HG02981 (cell line): ENCODE measurements at regions not wholly inside any gene's neighbourhood (a gene's known extent, or its start where the extent isn't known, plus 50 kb on each side); places are given as distances from the start of the nearest gene placed in this dataset.
"Not testable (repeated sequence)": the region's sequence is repeated elsewhere in the genome, so short reads cannot be mapped to it uniquely, and the experiment has no call there.

Source experiments
- ATAC-seq: cut with Tn5 transposase; IDR thresholded peaks from one replicate; pipeline ENCODE4 v1.9.1; 2021; ENCODE audit warnings: mild to moderate bottlenecking, moderate library complexity; ENCODE audit not compliant: unreplicated experiment

DNA sequence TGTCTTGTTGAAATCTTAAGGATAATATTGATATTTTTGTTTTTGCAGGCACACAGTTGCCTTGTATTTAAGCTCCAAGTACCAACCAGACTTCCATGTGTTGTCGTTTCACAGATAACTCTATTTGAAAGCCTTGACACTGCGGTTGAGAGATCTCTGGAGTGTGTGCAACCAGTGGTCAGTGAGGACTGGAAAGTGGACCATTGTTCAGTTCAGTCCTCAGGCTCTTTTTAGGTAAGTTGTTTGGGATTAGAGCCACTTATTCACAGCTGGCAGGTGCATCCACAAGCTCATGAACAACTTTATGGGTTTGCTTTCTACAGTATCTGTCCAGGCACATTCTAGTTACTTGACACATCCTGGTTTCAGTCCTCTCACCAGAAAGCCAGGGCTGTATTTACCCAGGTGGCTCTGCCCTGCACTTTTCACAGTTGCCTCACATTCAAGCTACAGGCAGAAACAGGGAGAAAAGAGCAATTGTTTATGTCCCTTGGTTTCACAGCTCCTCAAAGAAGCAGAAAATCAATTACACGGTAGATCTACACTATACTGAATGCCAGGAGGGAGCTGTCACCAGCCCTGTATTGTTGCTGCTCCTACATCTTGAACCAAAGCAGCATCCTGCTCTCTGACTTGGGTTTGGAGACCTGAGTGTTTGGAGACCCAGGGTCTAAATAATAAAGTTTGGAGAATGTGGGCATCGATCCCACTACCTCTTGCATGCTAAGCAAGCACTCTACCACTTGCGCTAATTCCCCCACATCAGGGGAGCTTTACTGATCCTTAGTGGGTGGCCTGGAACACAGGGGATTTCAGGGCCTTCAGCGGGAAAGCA lies 543.3 kb downstream of the PRIM2 start:
- ATAC-seq = not testable (repeated sequence)

GRCh38 chr6:57870083-57870482 lies 552.7 kb downstream of the PRIM2 start:
- ATAC-seq = not testable (repeated sequence)

DNA sequence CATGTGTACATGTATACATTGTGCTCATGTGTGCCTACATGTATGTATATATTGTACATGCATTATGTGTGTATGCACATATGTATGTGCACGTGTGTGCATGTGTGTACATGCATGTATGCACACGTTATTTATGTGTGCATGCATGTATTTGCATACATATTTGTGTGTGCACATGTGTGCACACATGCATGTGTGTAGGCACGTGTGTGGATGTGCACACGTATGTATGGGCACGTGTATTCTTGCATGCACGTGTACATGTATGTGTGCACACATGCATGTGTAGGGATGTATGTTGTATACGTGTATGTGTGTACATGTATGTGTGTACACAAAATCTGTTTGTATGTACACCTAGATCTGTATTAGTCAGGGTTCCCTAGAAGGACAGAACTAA lies 556.0 kb downstream of the PRIM2 start:
- ATAC-seq = not testable (repeated sequence)

- ATAC-seq = not testable (repeated sequence)
These were observed 559.2 kb downstream of the PRIM2 start for GRCh38 chr6:57876659-57877058.

GRCh38 chr6:57877729-57878128 lies 560.3 kb downstream of the PRIM2 start:
- not testable (repeated sequence) for ATAC-seq

DNA sequence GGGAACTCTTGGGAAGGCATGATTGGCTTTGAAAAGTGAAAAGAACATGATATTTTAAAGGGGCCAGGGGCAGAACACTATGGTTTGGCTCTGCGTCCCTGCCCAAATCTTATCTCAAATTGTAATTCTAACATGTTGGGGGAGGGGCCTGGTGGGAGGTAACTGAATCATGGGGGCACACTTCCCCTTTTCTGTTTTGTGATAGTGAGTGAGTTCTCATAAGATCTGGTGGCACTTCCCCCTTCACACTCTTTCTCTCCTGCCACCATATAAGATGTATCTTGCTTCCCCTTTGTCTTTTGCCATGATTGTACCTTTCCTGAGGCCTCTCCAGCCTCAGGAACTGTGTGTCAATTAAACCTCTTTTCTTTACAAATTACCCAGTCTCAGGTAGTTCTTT lies 561.4 kb downstream of the PRIM2 start:
- not testable (repeated sequence) for ATAC-seq

GRCh38 chr6:57898850-57899249 lies 581.4 kb downstream of the PRIM2 start:
- ATAC-seq = not testable (repeated sequence)

DNA sequence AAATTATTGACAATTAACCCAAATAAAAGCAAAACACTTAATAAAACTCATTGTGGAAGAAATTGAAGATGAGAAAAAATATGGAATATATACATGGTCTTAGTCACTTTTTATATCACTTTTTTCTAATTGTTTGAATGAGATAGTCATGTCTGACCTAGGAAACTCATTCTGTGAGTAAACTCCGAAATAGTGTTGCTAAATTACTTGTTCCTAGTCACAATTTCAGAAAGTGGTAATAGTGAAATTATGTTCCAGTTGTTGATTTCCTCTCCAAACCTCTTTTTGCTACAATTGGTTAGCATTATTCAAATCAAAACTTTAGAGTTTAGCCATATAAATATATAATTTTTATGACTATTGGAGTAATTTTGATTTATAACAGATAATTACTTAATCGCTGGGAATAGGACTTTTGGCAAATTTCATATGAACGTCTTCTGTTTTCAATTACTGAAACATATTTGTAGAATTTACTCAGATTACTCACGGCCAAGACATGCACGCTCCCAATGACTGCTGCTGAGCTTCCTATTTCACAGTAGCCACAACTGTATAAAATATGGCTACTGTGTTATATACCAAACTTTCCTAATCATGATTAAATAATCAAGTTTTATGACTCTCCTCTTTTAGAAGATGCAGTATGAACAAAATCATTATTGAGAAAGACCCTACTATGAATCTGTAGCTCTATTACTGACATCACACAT lies 583.4 kb downstream of the PRIM2 start:
- ATAC-seq = not testable (repeated sequence)

DNA sequence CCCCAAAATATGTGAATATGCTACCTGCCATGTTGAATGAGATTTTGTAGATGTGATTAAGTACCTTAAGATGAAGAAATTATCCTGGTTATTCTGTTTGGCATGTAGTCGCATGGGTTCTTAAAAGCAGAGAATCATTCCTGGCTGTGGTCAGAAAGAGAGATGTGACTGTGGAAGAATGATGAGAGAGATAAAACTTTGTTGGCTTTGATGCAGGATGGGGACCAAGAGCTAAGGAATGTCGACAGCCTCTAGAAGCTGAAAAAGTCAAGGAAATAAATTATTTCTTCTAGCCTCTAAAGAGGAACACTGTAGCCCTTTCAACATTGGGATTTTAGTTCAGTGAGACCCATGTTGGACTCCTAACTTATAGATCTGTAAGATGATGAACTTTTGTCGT lies 584.0 kb downstream of the PRIM2 start:
- ATAC-seq = not testable (repeated sequence)

- not testable (repeated sequence) for ATAC-seq
These were observed 586.9 kb downstream of the PRIM2 start for GRCh38 chr6:57904356-57904755.

DNA sequence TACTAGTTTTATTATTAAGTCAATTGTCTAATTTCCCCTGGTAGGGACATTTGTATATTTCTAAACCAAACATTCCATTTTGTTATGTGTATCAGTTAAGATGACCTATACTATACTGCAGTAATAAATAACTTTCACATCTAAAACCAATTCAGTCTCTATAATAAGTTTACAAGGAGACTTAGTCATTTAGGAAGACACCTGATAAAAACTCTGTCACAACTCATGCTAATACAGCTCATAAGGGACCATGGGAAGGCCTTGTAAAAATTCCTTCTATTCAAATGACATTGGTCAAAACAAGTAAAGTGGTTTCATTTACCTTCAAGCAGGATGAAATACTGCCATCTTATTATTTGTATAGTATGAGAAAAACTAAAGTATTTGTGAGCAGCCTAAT lies 597.9 kb downstream of the PRIM2 start:
- ATAC-seq = not testable (repeated sequence)

- not testable (repeated sequence) for ATAC-seq
These were observed 625.5 kb downstream of the PRIM2 start for GRCh38 chr6:57942966-57943365.

- ATAC-seq = not testable (repeated sequence)
These were observed 628.8 kb downstream of the PRIM2 start for GRCh38 chr6:57946084-57946768.

GRCh38 chr6:57946769-57947091 lies 629.3 kb downstream of the PRIM2 start:
- not testable (repeated sequence) for ATAC-seq

DNA sequence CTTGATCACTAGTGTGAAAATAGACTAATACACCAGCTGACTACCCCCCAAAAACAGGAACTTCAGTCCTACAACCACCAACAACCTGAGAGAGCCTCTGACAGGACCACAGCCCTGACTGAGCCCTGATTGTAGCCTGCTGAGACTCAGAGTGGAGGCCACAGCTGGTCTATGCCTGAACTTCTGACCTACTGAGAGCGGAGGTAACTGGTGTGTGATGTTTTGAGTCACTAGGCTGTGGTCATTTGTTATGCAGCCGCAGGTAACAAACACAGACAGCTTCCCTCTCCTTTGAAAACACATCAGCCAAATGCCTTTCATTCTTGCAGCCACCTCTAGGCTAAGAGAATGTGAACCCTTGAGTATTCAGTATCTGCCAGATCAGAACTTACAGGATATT lies 631.1 kb downstream of the PRIM2 start:
- ATAC-seq = peak; percentile 52

- not testable (repeated sequence) for ATAC-seq
These were observed 633.0 kb downstream of the PRIM2 start for GRCh38 chr6:57950430-57950829.

DNA sequence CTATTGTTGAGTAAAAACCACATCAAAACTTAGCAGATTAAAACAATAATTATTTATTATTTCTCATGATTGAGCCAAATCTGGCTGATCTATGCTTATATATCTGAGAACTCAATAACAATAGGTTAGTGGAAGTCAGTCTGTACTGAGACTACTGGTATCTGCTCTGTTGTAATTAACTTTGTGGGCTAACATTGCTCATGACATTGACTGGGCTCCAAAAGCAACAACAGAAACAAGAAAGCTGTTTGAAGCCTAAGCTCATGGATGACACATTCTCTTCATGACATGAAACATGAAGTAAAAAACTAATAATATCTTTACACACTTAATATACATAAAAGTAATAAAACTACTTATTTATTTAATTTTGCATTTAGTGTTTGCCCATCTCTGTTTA lies 649.3 kb downstream of the PRIM2 start:
- ATAC-seq = not testable (repeated sequence)

DNA sequence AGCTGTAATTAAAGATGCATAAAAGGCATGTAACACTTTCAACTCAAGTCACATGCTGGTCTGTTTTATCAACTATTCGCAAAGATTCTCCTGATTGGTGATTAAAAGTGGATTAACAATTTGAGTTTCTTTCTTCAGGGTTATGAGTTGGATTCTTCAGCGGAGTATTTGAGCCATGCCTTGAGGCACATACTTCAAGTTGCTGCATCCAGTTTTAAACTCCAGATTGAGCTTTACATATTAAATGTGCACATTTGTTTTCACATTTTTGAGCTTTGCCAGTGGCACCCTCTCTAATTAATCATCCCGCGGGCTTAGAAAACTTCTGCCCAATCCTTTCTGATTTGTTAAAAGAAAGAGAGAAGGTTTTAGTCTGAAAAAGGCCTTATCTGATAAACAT lies 654.5 kb downstream of the PRIM2 start:
- ATAC-seq = not testable (repeated sequence)

- ATAC-seq = no peak
These were observed 657.2 kb downstream of the PRIM2 start for GRCh38 chr6:57974653-57975052.

- ATAC-seq = not testable (repeated sequence)
These were observed 657.7 kb downstream of the PRIM2 start for GRCh38 chr6:57975127-57975526.

DNA sequence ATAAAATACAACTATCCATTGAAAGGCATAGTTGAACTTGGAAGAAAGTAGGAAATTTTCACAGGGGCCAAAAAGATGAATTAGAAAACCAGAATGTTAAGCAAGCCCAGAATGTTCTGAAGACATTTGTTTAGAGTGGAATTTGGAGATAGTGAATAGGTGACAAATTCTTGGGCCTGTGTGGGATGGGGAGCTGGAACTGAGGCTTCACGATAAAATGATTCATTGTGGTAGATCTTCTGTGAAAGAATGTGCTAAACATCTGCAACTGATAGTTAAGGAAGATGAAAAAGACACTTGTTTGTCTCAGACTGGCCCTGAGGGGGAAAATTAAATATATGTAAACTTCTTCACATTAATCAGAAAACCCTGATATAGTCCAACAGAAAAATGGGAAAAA lies 658.9 kb downstream of the PRIM2 start:
- ATAC-seq = not testable (repeated sequence)
